Liver (tissue), 8 donors: ENCODE measurements at regions not wholly inside any gene's neighbourhood (a gene's known extent, or its start where the extent isn't known, plus 50 kb on each side); places are given as distances from the start of the nearest gene placed in this dataset.

Experiments
- DNase-seq: peaks from one replicate; pipeline ENCODE4 v3.0.0-alpha.2; 2017; ENCODE audit warnings: low spot score
- H3K27ac ChIP-seq, 2 donors: one replicate each; pipeline ENCODE4 v1.7.0; 2013; ENCODE audit warnings: inconsistent platforms in 2 of 2, low read length in 2 of 2, control low read depth in 1 of 2, low read depth in 1 of 2, mild to moderate bottlenecking in 1 of 2
- H3K27me3 ChIP-seq, 4 donors: one replicate each; pipeline versions ENCODE4 v1.6.1 to v1.7.0; 2013; ENCODE audit warnings: low read length in 3 of 4, inconsistent platforms in 1 of 4, mild to moderate bottlenecking in 1 of 4, moderate library complexity in 1 of 4; ENCODE audit not compliant: control insufficient read depth in 4 of 4, insufficient read depth in 4 of 4
- H3K36me3 ChIP-seq, 4 donors: one replicate each; pipeline versions ENCODE4 v1.6.1 to v1.7.0; 2013; ENCODE audit warnings: low read length in 3 of 4, mild to moderate bottlenecking in 3 of 4, low read depth in 1 of 4, moderate library complexity in 1 of 4; ENCODE audit not compliant: control insufficient read depth in 4 of 4, insufficient read depth in 3 of 4
- H3K4me1 ChIP-seq, 4 donors: one replicate each; pipeline versions ENCODE4 v1.6.1 to v1.7.0; 2013; ENCODE audit warnings: low read length in 3 of 4, mild to moderate bottlenecking in 3 of 4, moderate library complexity in 1 of 4; ENCODE audit not compliant: control insufficient read depth in 4 of 4, insufficient read depth in 4 of 4
- H3K4me3 ChIP-seq, 3 donors: one replicate each; pipeline versions ENCODE4 v1.6.1 to v1.7.0; 2013; ENCODE audit warnings: low read length in 3 of 3, control low read depth in 1 of 3, low read depth in 1 of 3, mild to moderate bottlenecking in 1 of 3
- H3K9ac ChIP-seq, 2 donors: one replicate each; pipeline ENCODE4 v1.7.0; 2013; ENCODE audit warnings: low read length in 2 of 2, mild to moderate bottlenecking in 2 of 2, moderate library complexity in 2 of 2, control low read depth in 1 of 2, low read depth in 1 of 2
- H3K9me3 ChIP-seq, 4 donors: one replicate each; pipeline versions ENCODE4 v1.6.1 to v1.7.0; 2013; ENCODE audit warnings: low read length in 3 of 4; ENCODE audit not compliant: control insufficient read depth in 4 of 4
- EGR1 ChIP-seq, 2 donors: IDR thresholded peaks; 2 replicates each; pipeline ENCODE4 v1.6.1; 2016 to 2018; ENCODE audit warnings: antibody characterized with exemption in 2 of 2, low read depth in 2 of 2
- FOXA1 ChIP-seq: IDR thresholded peaks from 2 replicates; pipeline ENCODE4 v1.6.1; 2016; ENCODE audit warnings: antibody characterized with exemption
- FOXA2 ChIP-seq: IDR thresholded peaks from 2 replicates; pipeline ENCODE4 v1.6.1; 2016; ENCODE audit warnings: antibody characterized with exemption
- GABPA ChIP-seq, 2 donors: IDR thresholded peaks in 1 of 2; conservative IDR thresholded peaks in 1 of 2; 2 replicates each; pipeline ENCODE4 v1.6.1; 2016; ENCODE audit warnings: antibody characterized with exemption in 2 of 2, mild to moderate bottlenecking in 1 of 2, moderate library complexity in 1 of 2
- HNF4A ChIP-seq, 2 donors: conservative IDR thresholded peaks; 2 replicates each; pipeline ENCODE4 v1.6.1; 2016; ENCODE audit warnings: antibody characterized with exemption in 2 of 2, mild to moderate bottlenecking in 2 of 2
- HNF4G ChIP-seq: IDR thresholded peaks from 2 replicates; pipeline ENCODE4 v1.6.1; 2016; ENCODE audit warnings: antibody characterized with exemption
- JUND ChIP-seq, 2 donors: IDR thresholded peaks; 2 replicates each; pipeline ENCODE4 v1.6.1; 2016; ENCODE audit warnings: antibody characterized with exemption in 2 of 2
- NR2F2 ChIP-seq: IDR thresholded peaks from 2 replicates; pipeline ENCODE4 v1.6.1; 2016; ENCODE audit warnings: antibody characterized with exemption
- RAD21 ChIP-seq, 2 donors: IDR thresholded peaks; 2 replicates each; pipeline ENCODE4 v1.6.1; 2016; ENCODE audit warnings: antibody characterized with exemption in 2 of 2, mild to moderate bottlenecking in 2 of 2
- RXRA ChIP-seq, 2 donors: IDR thresholded peaks; 2 replicates each; pipeline ENCODE4 v1.6.1; 2017 to 2018; ENCODE audit warnings: antibody characterized with exemption in 2 of 2, mild to moderate bottlenecking in 1 of 2
- SP1 ChIP-seq: IDR thresholded peaks from 2 replicates; pipeline ENCODE4 v1.6.1; 2018; ENCODE audit warnings: antibody characterized with exemption, mild to moderate bottlenecking
- TAF1 ChIP-seq: conservative IDR thresholded peaks from 2 replicates; pipeline ENCODE4 v1.6.1; 2016; ENCODE audit warnings: antibody characterized with exemption, mild to moderate bottlenecking
- YY1 ChIP-seq: IDR thresholded peaks from 2 replicates; pipeline ENCODE4 v1.6.1; 2016; ENCODE audit warnings: antibody characterized with exemption, mild to moderate bottlenecking
- WGBS: extraction: QIAGEN DNeasy Blood & Tissue Kit; methylation state at CpG from one replicate; pipeline ENCODE4 v1.1.7; 2013; 5-methylcytosine and 5-hydroxymethylcytosine counted together
- TF ChIP-seq, protein P1 (sequence below): IDR thresholded peaks from 2 replicates; pipeline ENCODE4 v1.6.1; 2016; ENCODE audit warnings: antibody characterized with exemption
- TF ChIP-seq, protein P2 (sequence below): fragments of 150-350 bp; IDR thresholded peaks from 2 replicates; pipeline ENCODE4 v1.5.1; 2017; ENCODE audit warnings: improper control_type of control experiment, low read depth, low read length; ENCODE audit not compliant: missing input control
- TF ChIP-seq, protein P3 (sequence below): IDR thresholded peaks from 2 replicates; pipeline ENCODE4 v1.6.1; 2016; ENCODE audit warnings: antibody characterized with exemption
- TF ChIP-seq, protein P4 (sequence below): IDR thresholded peaks from 2 replicates; pipeline ENCODE4 v1.6.1; 2016; ENCODE audit warnings: antibody characterized with exemption
- donor health status: healthy.
- donor health status: healthy.
- donor health status: healthy.
- donor health status: healthy.
- donor health status: healthy.

DNA sequence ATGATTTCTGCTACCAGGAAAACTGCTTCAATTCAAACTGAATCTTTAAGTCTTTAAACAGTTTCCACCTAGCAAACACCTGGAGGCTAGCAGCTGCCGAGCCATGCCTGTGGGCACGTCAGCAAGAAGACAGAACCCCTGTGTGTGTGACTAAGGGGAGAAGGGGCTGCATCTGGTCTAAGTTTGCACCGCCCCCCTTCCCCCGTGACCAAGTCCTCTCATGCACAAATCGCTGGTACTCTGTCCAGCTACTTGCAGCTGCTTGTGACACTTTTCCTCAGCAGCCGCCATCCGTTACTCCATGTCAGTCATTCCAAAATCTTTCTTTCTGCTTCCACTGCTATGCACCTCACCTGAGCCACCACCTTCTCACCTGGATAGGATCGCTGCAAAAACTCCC, 355.0 kb downstream of the SS18 start:
- WGBS = 60% methylated on average over 8 of the region's 8 CpGs
- Histone ChIP-seq H3K9me3 (no peaks in the 10 kb centered on the region), H3K27me3 (peaks cover 0 to 4% (median 0%) of the 10 kb centered on the region in 4 donors), H3K4me1 (no peaks in the 10 kb centered on the region), H3K27ac (no peak overlapping the region), H3K4me3 (no peak overlapping the region), H3K36me3 (no peaks in the 10 kb centered on the region), H3K9ac (no peak overlapping the region)
- no peak for DNase-seq
- TF ChIP-seq, protein P1, sequence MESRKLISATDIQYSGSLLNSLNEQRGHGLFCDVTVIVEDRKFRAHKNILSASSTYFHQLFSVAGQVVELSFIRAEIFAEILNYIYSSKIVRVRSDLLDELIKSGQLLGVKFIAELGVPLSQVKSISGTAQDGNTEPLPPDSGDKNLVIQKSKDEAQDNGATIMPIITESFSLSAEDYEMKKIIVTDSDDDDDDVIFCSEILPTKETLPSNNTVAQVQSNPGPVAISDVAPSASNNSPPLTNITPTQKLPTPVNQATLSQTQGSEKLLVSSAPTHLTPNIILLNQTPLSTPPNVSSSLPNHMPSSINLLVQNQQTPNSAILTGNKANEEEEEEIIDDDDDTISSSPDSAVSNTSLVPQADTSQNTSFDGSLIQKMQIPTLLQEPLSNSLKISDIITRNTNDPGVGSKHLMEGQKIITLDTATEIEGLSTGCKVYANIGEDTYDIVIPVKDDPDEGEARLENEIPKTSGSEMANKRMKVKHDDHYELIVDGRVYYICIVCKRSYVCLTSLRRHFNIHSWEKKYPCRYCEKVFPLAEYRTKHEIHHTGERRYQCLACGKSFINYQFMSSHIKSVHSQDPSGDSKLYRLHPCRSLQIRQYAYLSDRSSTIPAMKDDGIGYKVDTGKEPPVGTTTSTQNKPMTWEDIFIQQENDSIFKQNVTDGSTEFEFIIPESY = no peak
- TF ChIP-seq YY1 (no peak), FOXA2 (no peak), RXRA (IDR thresholded peaks at IDR 0.05) (no peak), TAF1 (no peak), GABPA (IDR thresholded peaks at IDR 0.05 in 1 of 2, conservative IDR thresholded peaks at IDR 0.05 in 1 of 2) (no peak), HNF4A (conservative IDR thresholded peaks at IDR 0.05) (no peak), RAD21 (IDR thresholded peaks at IDR 0.05) (no peak), HNF4G (no peak), SP1 (no peak)
- TF ChIP-seq, protein P2, sequence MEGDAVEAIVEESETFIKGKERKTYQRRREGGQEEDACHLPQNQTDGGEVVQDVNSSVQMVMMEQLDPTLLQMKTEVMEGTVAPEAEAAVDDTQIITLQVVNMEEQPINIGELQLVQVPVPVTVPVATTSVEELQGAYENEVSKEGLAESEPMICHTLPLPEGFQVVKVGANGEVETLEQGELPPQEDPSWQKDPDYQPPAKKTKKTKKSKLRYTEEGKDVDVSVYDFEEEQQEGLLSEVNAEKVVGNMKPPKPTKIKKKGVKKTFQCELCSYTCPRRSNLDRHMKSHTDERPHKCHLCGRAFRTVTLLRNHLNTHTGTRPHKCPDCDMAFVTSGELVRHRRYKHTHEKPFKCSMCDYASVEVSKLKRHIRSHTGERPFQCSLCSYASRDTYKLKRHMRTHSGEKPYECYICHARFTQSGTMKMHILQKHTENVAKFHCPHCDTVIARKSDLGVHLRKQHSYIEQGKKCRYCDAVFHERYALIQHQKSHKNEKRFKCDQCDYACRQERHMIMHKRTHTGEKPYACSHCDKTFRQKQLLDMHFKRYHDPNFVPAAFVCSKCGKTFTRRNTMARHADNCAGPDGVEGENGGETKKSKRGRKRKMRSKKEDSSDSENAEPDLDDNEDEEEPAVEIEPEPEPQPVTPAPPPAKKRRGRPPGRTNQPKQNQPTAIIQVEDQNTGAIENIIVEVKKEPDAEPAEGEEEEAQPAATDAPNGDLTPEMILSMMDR = no peak
- TF ChIP-seq, protein P3, sequence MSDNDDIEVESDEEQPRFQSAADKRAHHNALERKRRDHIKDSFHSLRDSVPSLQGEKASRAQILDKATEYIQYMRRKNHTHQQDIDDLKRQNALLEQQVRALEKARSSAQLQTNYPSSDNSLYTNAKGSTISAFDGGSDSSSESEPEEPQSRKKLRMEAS = no peak
- TF ChIP-seq, protein P4, sequence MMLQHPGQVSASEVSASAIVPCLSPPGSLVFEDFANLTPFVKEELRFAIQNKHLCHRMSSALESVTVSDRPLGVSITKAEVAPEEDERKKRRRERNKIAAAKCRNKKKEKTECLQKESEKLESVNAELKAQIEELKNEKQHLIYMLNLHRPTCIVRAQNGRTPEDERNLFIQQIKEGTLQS = no peak

DNA sequence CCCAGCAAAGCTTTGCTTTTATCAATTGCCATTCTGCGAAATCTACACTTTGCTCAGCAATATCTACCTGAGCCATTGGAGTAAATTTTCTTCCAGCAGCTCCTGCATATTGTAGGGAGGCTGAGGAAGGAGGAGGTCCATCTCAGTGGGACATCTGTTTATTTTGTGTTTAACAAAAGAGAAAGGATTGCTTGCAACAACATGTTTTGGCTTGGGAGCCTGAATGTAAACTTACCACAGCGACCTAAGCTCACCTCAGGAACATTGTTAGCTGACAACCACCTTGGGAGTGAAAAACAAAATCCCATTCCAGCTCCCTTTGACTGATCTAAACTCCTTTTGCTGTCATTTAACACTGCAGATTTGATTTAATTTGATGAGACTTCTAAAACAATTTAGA, 356.1 kb downstream of the SS18 start:
- Histone ChIP-seq H3K27me3 (peaks cover 0 to 4% (median 0%) of the 10 kb centered on the region in 4 donors), H3K9ac (no peak overlapping the region), H3K27ac (no peak overlapping the region), H3K9me3 (no peaks in the 10 kb centered on the region), H3K36me3 (no peaks in the 10 kb centered on the region), H3K4me1 (no peaks in the 10 kb centered on the region), H3K4me3 (no peak overlapping the region)
- TF ChIP-seq JUND (IDR thresholded peaks at IDR 0.05) = no peak
- TF ChIP-seq EGR1 (IDR thresholded peaks at IDR 0.05; ENCODE audit: low read depth in 2 of 2) = no peak
- TF ChIP-seq, protein P3 = no peak
- no peak for TF ChIP-seq GABPA (IDR thresholded peaks at IDR 0.05 in 1 of 2, conservative IDR thresholded peaks at IDR 0.05 in 1 of 2)
- TF ChIP-seq FOXA1 = no peak
- TF ChIP-seq HNF4G = no peak
- TF ChIP-seq SP1 = no peak
- TF ChIP-seq, protein P4 = no peak
- TF ChIP-seq, protein P1 = no peak
- TF ChIP-seq FOXA2 = no peak
- no peak for TF ChIP-seq RXRA (IDR thresholded peaks at IDR 0.05)
- no peak for TF ChIP-seq NR2F2
- TF ChIP-seq, protein P2 = no peak
- 31% methylated on average over 2 of the region's 2 CpGs for WGBS
- no peak for DNase-seq
